ENCODE measurements at regions not wholly inside any gene's neighbourhood (a gene's known extent, or its start where the extent isn't known, plus 50 kb on each side); places are given as distances from the start of the nearest gene placed in this dataset.

DNA sequence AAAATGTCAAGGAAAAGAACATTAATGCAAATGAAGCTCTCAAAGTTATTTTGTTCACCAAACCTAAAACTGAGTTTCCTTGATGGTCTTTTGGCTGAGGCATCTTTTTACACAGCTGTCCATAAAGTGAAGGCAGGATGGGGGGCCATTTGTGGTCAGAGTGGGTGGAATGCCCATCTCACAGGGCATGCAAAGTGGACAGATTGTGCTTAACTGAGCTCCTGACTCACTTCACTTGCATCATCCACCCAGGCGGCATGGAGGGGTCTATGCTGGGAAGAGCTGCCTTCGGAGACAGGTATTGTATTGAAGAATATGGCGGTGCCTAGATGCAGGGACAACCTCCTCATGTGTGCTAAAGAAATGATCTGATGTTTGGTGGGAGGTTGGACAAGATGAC is 905.3 kb downstream of the KCNMA1 start:
- Histone ChIP-seq H3K79me2 (ENCODE audit: insufficient read depth, low read length) (no peaks in the 10 kb centered on the region), H3K27ac (ENCODE audit: low read depth, low read length) (no peak overlapping the region), H3K9me3 (ENCODE audit: insufficient read depth, low read depth, low read length) (peaks cover 8% of the 10 kb centered on the region), H3K9ac (ENCODE audit: low read length) (no peak overlapping the region), H3K4me3 (ENCODE audit: insufficient read depth, low read depth, low read length) (no peak overlapping the region), H2AFZ (ENCODE audit: low read depth, low read length) (no peak overlapping the region), H3K36me3 (ENCODE audit: insufficient read depth, low read length) (no peaks in the 10 kb centered on the region), H4K20me1 (ENCODE audit: insufficient read depth, low read length) (no peaks in the 10 kb centered on the region), H3K27me3 (ENCODE audit: insufficient read depth, low read length) (no peaks in the 10 kb centered on the region), H3K4me1 (ENCODE audit: insufficient read depth, low read length) (no peaks in the 10 kb centered on the region), H3K4me2 (ENCODE audit: low read length) (no peak overlapping the region)
- Mint-ChIP-seq H3K9me3 (ENCODE audit: unreplicated experiment) (peaks cover 5% of the 10 kb centered on the region), H3K27ac (ENCODE audit: unreplicated experiment) (no peak overlapping the region), H3K4me3 (ENCODE audit: unreplicated experiment) (no peak overlapping the region), H3K27me3 (ENCODE audit: low read depth, unreplicated experiment) (peaks cover 3% of the 10 kb centered on the region), H3K36me3 (ENCODE audit: low read depth, unreplicated experiment) (peaks cover 2% of the 10 kb centered on the region), H3K4me1 (ENCODE audit: low read depth, unreplicated experiment) (no peaks in the 10 kb centered on the region)
- DNase-seq (ENCODE audit: low read depth) (no peak), FAIRE-seq (no peak)
- no peak for TF ChIP-seq EZH2 (IDR thresholded peaks at IDR 0.05; ENCODE audit: insufficient read depth, low read length)
- TF ChIP-seq, protein P1, sequence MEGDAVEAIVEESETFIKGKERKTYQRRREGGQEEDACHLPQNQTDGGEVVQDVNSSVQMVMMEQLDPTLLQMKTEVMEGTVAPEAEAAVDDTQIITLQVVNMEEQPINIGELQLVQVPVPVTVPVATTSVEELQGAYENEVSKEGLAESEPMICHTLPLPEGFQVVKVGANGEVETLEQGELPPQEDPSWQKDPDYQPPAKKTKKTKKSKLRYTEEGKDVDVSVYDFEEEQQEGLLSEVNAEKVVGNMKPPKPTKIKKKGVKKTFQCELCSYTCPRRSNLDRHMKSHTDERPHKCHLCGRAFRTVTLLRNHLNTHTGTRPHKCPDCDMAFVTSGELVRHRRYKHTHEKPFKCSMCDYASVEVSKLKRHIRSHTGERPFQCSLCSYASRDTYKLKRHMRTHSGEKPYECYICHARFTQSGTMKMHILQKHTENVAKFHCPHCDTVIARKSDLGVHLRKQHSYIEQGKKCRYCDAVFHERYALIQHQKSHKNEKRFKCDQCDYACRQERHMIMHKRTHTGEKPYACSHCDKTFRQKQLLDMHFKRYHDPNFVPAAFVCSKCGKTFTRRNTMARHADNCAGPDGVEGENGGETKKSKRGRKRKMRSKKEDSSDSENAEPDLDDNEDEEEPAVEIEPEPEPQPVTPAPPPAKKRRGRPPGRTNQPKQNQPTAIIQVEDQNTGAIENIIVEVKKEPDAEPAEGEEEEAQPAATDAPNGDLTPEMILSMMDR (IDR thresholded peaks at IDR 0.05; ENCODE audit: insufficient read depth, low read depth, low read length): no peak

DNA sequence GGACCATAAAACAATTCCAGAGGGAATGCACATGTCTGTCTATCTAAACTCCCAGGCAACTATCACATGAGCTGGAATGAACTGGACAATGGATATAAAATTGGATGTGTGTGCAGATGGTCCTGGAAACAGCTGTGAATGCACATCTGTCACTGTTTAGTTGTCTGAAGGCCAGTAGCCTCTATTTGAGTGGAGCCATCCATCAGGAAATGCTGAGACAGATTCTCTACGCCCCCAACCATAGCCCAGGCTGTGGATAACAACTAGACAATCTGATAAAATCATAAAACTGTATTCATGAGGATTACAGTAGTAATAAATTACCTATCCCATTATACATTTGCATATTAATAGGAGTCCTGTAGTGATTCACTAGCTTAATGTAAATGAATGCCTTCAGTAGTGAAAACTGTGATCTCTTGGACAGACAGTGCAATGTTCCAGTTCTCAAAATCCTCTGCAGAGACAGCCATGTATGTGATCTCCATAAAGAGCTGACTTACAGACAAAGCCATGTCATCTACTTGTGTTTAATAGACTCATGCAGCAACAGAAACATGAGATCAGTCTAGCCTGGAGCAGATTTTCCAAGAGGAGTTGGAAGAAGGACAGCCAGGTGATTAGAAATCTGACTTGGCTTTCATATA is 907.6 kb downstream of the KCNMA1 start:
- Histone ChIP-seq H3K9ac (ENCODE audit: low read length) (no peak overlapping the region), H3K4me3 (ENCODE audit: insufficient read depth, low read depth, low read length) (no peak overlapping the region), H3K36me3 (ENCODE audit: insufficient read depth, low read length) (no peaks in the 10 kb centered on the region), H2AFZ (ENCODE audit: low read depth, low read length) (no peak overlapping the region), H4K20me1 (ENCODE audit: insufficient read depth, low read length) (no peaks in the 10 kb centered on the region), H3K27me3 (ENCODE audit: insufficient read depth, low read length) (no peaks in the 10 kb centered on the region), H3K4me2 (ENCODE audit: low read length) (no peak overlapping the region), H3K79me2 (ENCODE audit: insufficient read depth, low read length) (no peaks in the 10 kb centered on the region), H3K4me1 (ENCODE audit: insufficient read depth, low read length) (no peaks in the 10 kb centered on the region), H3K9me3 (ENCODE audit: insufficient read depth, low read depth, low read length) (peaks cover 8% of the 10 kb centered on the region), H3K27ac (ENCODE audit: low read depth, low read length) (no peak overlapping the region)
- no peak for DNase-seq (ENCODE audit: low read depth)
- no peak for FAIRE-seq
- Mint-ChIP-seq H3K27ac (ENCODE audit: unreplicated experiment) (no peak overlapping the region), H3K27me3 (ENCODE audit: low read depth, unreplicated experiment) (peaks cover 3% of the 10 kb centered on the region), H3K9me3 (ENCODE audit: unreplicated experiment) (peaks cover 5% of the 10 kb centered on the region), H3K4me3 (ENCODE audit: unreplicated experiment) (no peak overlapping the region), H3K36me3 (ENCODE audit: low read depth, unreplicated experiment) (peaks cover 2% of the 10 kb centered on the region), H3K4me1 (ENCODE audit: low read depth, unreplicated experiment) (no peaks in the 10 kb centered on the region)
- TF ChIP-seq EZH2 (IDR thresholded peaks at IDR 0.05; ENCODE audit: insufficient read depth, low read length): no peak
- TF ChIP-seq, protein P1 (IDR thresholded peaks at IDR 0.05; ENCODE audit: insufficient read depth, low read depth, low read length): no peak

DNA sequence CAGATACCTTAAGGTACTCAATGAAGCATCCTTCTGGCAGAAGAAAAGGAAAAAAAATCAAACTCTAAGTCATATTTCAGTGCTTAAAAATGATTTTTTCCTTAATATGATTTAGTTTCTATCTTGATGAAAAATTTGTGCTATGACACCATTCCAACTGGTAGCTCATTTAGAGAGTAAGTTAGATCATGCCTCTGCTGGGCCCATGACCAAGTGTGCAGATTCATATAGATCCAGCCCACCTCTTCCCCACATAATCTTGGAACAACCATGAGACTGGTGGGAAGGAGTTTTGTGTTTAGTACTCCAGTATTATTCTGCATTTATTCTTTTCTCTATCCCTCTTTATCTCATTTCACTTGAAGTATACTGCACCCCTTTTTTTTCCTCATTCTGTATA is 908.3 kb downstream of the KCNMA1 start:
- H3K79me2 ChIP-seq (ENCODE audit: insufficient read depth, low read length): no peaks in the 10 kb centered on the region
- Mint-ChIP-seq H3K4me3 (ENCODE audit: unreplicated experiment) (no peak overlapping the region), H3K9me3 (ENCODE audit: unreplicated experiment) (peaks cover 5% of the 10 kb centered on the region), H3K4me1 (ENCODE audit: low read depth, unreplicated experiment) (no peaks in the 10 kb centered on the region), H3K36me3 (ENCODE audit: low read depth, unreplicated experiment) (peaks cover 2% of the 10 kb centered on the region), H3K27ac (ENCODE audit: unreplicated experiment) (no peak overlapping the region), H3K27me3 (ENCODE audit: low read depth, unreplicated experiment) (peaks cover 3% of the 10 kb centered on the region)
- H3K9ac ChIP-seq (ENCODE audit: low read length): no peak overlapping the region
- FAIRE-seq (no peak), DNase-seq (ENCODE audit: low read depth) (no peak)
- H3K9me3 ChIP-seq (ENCODE audit: insufficient read depth, low read depth, low read length): peaks cover 8% of the 10 kb centered on the region
- TF ChIP-seq, protein P1 (IDR thresholded peaks at IDR 0.05; ENCODE audit: insufficient read depth, low read depth, low read length): no peak
- no peak for TF ChIP-seq EZH2 (IDR thresholded peaks at IDR 0.05; ENCODE audit: insufficient read depth, low read length)
- no peaks in the 10 kb centered on the region for H3K36me3 ChIP-seq (ENCODE audit: insufficient read depth, low read length)
- no peaks in the 10 kb centered on the region for H3K4me1 ChIP-seq (ENCODE audit: insufficient read depth, low read length)
- H2AFZ ChIP-seq (ENCODE audit: low read depth, low read length): no peak overlapping the region
- H3K27me3 ChIP-seq (ENCODE audit: insufficient read depth, low read length): peaks cover 2% of the 10 kb centered on the region
- no peaks in the 10 kb centered on the region for H4K20me1 ChIP-seq (ENCODE audit: insufficient read depth, low read length)
- H3K4me2 ChIP-seq (ENCODE audit: low read length): no peak overlapping the region
- no peak overlapping the region for H3K27ac ChIP-seq (ENCODE audit: low read depth, low read length)
- H3K4me3 ChIP-seq (ENCODE audit: insufficient read depth, low read depth, low read length): no peak overlapping the region
